ENCODE measurements at regions not wholly inside any gene's neighbourhood (a gene's known extent, or its start where the extent isn't known, plus 50 kb on each side); places are given as distances from the start of the nearest gene placed in this dataset.
"Not testable (repeated sequence)": the region's sequence is repeated elsewhere in the genome, so short reads cannot be mapped to it uniquely, and the experiment has no call there.

- TF ChIP-seq, protein P1, sequence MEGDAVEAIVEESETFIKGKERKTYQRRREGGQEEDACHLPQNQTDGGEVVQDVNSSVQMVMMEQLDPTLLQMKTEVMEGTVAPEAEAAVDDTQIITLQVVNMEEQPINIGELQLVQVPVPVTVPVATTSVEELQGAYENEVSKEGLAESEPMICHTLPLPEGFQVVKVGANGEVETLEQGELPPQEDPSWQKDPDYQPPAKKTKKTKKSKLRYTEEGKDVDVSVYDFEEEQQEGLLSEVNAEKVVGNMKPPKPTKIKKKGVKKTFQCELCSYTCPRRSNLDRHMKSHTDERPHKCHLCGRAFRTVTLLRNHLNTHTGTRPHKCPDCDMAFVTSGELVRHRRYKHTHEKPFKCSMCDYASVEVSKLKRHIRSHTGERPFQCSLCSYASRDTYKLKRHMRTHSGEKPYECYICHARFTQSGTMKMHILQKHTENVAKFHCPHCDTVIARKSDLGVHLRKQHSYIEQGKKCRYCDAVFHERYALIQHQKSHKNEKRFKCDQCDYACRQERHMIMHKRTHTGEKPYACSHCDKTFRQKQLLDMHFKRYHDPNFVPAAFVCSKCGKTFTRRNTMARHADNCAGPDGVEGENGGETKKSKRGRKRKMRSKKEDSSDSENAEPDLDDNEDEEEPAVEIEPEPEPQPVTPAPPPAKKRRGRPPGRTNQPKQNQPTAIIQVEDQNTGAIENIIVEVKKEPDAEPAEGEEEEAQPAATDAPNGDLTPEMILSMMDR (IDR thresholded peaks at IDR 0.05): no peak
- TF ChIP-seq POLR2A (IDR thresholded peaks at IDR 0.05) (no peak), POLR2AphosphoS5 (IDR thresholded peaks at IDR 0.05) (no peak), EP300 (IDR thresholded peaks at IDR 0.05) (no peak)
- ATAC-seq (ENCODE audit: low FRiP score in 2 of 2) (no peak), DNase-seq (no peak)
- Histone ChIP-seq H3K27ac (no peak overlapping the region), H3K36me3 (no peaks in the 10 kb centered on the region), H3K4me3 (no peak overlapping the region), H3K27me3 (no peaks in the 10 kb centered on the region), H3K4me1 (no peaks in the 10 kb centered on the region), H3K9me3 (no peaks in the 10 kb centered on the region)
Measured at GRCh38 chr3:147244397-147244796, 161.9 kb downstream of the ZIC4 start.

GRCh38 chr3:147240581-147240980 lies 165.8 kb downstream of the ZIC4 start:
- no peak for DNase-seq
- ATAC-seq (ENCODE audit: low FRiP score in 2 of 2): no peak

DNA sequence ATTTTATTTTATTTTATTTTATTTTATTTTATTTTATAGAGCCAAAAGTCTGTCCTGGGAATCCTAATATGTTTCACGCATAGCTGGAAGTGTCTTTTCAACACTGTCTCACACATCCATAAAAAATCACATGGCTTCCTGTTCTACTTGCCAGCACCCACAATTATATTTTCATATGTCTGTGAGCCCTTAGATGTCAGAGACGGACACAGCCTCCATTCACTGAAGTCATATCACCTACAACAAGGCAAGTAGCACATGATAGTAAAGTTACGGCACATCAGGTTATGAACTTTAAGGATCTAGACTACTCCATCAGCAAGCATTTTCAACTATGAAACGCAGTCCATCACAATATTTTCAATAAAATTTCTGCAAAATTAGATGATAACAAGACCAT lies 168.4 kb downstream of the ZIC4 start:
- 81 to 82% methylated on average over 4 of the region's 4 CpGs for WGBS, 2 donors
- no peaks in the 10 kb centered on the region for H3K4me1 ChIP-seq
- ATAC-seq (ENCODE audit: low FRiP score in 2 of 2) (no peak), DNase-seq (no peak)
- H3K36me3 ChIP-seq: no peaks in the 10 kb centered on the region
- no peaks in the 10 kb centered on the region for H3K9me3 ChIP-seq
- no peak overlapping the region for H3K27ac ChIP-seq
- no peak overlapping the region for H3K4me3 ChIP-seq
- no peaks in the 10 kb centered on the region for H3K27me3 ChIP-seq
- TF ChIP-seq EP300 (IDR thresholded peaks at IDR 0.05) (no peak), POLR2A (IDR thresholded peaks at IDR 0.05) (no peak), POLR2AphosphoS5 (IDR thresholded peaks at IDR 0.05) (no peak)
- TF ChIP-seq, protein P1 (IDR thresholded peaks at IDR 0.05): no peak

More at GRCh38 chr3:147240581-147240980, 165.8 kb downstream of the ZIC4 start:
- H3K27ac ChIP-seq: no peak overlapping the region
- H3K27me3 ChIP-seq: no peaks in the 10 kb centered on the region
- H3K9me3 ChIP-seq: no peaks in the 10 kb centered on the region
- WGBS, 2 donors: 88 to 98% methylated on average over 1 of the region's 1 CpG
- H3K36me3 ChIP-seq: no peaks in the 10 kb centered on the region
- H3K4me1 ChIP-seq: no peaks in the 10 kb centered on the region
- TF ChIP-seq POLR2A (IDR thresholded peaks at IDR 0.05): no peak
- TF ChIP-seq POLR2AphosphoS5 (IDR thresholded peaks at IDR 0.05): no peak
- TF ChIP-seq, protein P1 (IDR thresholded peaks at IDR 0.05): no peak
- no peak for TF ChIP-seq EP300 (IDR thresholded peaks at IDR 0.05)
- H3K4me3 ChIP-seq: no peak overlapping the region

DNA sequence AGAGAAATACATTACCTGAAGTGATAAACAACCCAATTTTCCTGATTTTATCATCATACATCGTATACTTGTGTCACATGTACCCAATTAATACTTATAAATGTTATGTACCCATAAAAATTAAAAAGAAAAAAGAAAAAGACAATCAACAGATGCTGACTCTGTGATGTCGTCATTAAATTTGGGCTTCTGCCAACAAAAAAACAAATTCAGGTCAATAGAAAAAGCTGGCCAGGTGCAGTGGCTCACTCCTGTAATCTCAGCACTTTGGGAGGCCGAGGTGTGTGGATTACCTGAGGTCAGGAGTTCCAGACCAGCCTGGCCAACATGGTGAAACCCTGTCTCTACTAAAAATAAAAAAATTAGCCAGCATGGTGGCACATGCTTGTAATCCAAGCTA lies 174.4 kb downstream of the ZIC4 start:
- not testable (repeated sequence) for H3K9me3 ChIP-seq; H3K27me3 ChIP-seq; H3K4me3 ChIP-seq; H3K27ac ChIP-seq; ATAC-seq (ENCODE audit: low FRiP score in 2 of 2); H3K36me3 ChIP-seq; H3K4me1 ChIP-seq; DNase-seq
- 61 to 73% methylated on average over 3 of the region's 3 CpGs for WGBS, 2 donors

DNA sequence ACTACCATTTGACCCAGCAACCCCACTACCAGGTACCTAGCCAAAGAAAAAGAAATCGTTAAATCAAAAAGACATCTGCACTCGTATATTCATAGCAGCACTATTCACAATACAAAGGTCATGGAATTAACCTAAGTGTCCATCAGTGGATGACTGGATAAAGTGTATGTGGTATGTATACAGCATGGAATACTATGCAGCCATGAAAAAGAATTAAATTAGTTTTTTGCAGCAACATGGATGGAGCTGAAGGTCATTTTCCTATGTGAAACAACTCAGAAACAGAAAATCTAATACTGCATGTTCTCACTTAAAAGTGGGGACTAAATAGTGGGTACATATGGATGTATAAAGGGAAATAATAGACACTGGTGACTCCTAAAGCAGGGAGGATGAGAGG lies 175.2 kb downstream of the ZIC4 start:
- WGBS, 2 donors: 92 to 100% methylated on average over 2 of the region's 2 CpGs
- ATAC-seq (ENCODE audit: low FRiP score in 2 of 2) (no peak), DNase-seq (no peak)
- TF ChIP-seq, protein P1 (IDR thresholded peaks at IDR 0.05): no peak
- TF ChIP-seq POLR2A (IDR thresholded peaks at IDR 0.05) (no peak), EP300 (IDR thresholded peaks at IDR 0.05) (no peak), POLR2AphosphoS5 (IDR thresholded peaks at IDR 0.05) (no peak)
- no peaks in the 10 kb centered on the region for H3K27me3 ChIP-seq
- no peaks in the 10 kb centered on the region for H3K9me3 ChIP-seq
- no peak overlapping the region for H3K27ac ChIP-seq
- H3K4me1 ChIP-seq: no peaks in the 10 kb centered on the region
- H3K36me3 ChIP-seq: no peaks in the 10 kb centered on the region
- H3K4me3 ChIP-seq: no peak overlapping the region
